IMR-90 (cell line): ENCODE measurements at regions not wholly inside any gene's neighbourhood (a gene's known extent, or its start where the extent isn't known, plus 50 kb on each side); places are given as distances from the start of the nearest gene placed in this dataset.

ENCODE experiments used
- ATAC-seq: fragments of 200-7000 bp; cut with Tn5 transposase; 2 replicates; pipeline ENCODE4 v1.9.1; 2020; ENCODE audit warnings: low read depth, mild to moderate bottlenecking, moderate library complexity
- BruUV-seq: library from RNA; stranded (reverse); fragments of 400-500 nt; replicated peaks from 2 replicates; lab custom pipeline; 2021; lab: Mats Ljungman, UMichigan
- CTCF ChIA-PET: fragments of 300-600 bp; formaldehyde crosslinking; extraction: SDS; loops from one replicate; lab custom pipeline; 2021; ENCODE audit warnings: antibody characterized with exemption; lab: Yijun Ruan, JAX
- POLR2A ChIA-PET: fragments of 300-600 bp; sonication (Branson Sonifier 250); formaldehyde crosslinking; loops from one replicate; lab custom pipeline; 2022; ENCODE audit warnings: antibody characterized with exemption; ENCODE audit not compliant: unreplicated experiment; lab: Charles Lee
- DNase-seq: peaks from one replicate; pipeline ENCODE4 v3.0.0; 2013
- H2AFZ ChIP-seq: replicated peaks from 2 replicates; pipeline ENCODE3; 2013; ENCODE audit warnings: low read length, mild to moderate bottlenecking; ENCODE audit not compliant: poor library complexity
- H2AK5ac ChIP-seq: 2 replicates; pipeline ENCODE4 v1.6.1; 2013; ENCODE audit warnings: low read depth, low read length, inconsistent platforms
- H2AK9ac ChIP-seq: replicated peaks from 2 replicates; pipeline ENCODE3; 2013; ENCODE audit warnings: mild to moderate bottlenecking, low read depth, low read length, moderate library complexity; ENCODE audit not compliant: poor library complexity
- H2BK120ac ChIP-seq: 2 replicates; pipeline ENCODE4 v1.6.1; 2013; ENCODE audit warnings: low read depth, low read length, inconsistent platforms
- H2BK15ac ChIP-seq: 3 replicates; pipeline ENCODE4 v1.6.1; 2013; ENCODE audit warnings: low read depth, low read length, inconsistent platforms
- H2BK20ac ChIP-seq: 2 replicates; pipeline ENCODE4 v1.6.1; 2013; ENCODE audit warnings: low read depth, mild to moderate bottlenecking, inconsistent platforms, low read length, moderate library complexity
- H2BK5ac ChIP-seq: 2 replicates; pipeline ENCODE4 v1.6.1; 2013; ENCODE audit warnings: mild to moderate bottlenecking, low read depth, low read length, inconsistent platforms; ENCODE audit not compliant: poor library complexity, severe bottlenecking
- H3K14ac ChIP-seq: replicated peaks from 2 replicates; pipeline ENCODE4 v1.6.1; 2013; ENCODE audit warnings: low read depth, low read length, inconsistent platforms
- H3K18ac ChIP-seq: 2 replicates; pipeline ENCODE4 v1.6.1; 2013; ENCODE audit warnings: low read depth, low read length, control low read depth
- H3K23ac ChIP-seq: 2 replicates; pipeline ENCODE4 v1.6.1; 2013; ENCODE audit warnings: low read depth, low read length, inconsistent platforms
- H3K27ac ChIP-seq: 2 replicates; pipeline ENCODE4 v1.5.1; 2013; ENCODE audit warnings: mild to moderate bottlenecking, control low read depth, low read length; ENCODE audit not compliant: insufficient read depth
- H3K27me3 ChIP-seq: 2 replicates; pipeline ENCODE4 v1.6.1; 2013; ENCODE audit warnings: low read length; ENCODE audit not compliant: control insufficient read depth, insufficient read depth
- H3K36me3 ChIP-seq: 2 replicates; pipeline ENCODE4 v1.6.1; 2013; ENCODE audit warnings: low read length, mixed read lengths; ENCODE audit not compliant: control insufficient read depth, insufficient read depth
- H3K4ac ChIP-seq: 2 replicates; pipeline ENCODE4 v1.6.1; 2013; ENCODE audit warnings: low read depth, low read length, inconsistent platforms
- H3K4me1 ChIP-seq: 2 replicates; pipeline ENCODE4 v1.6.1; 2013; ENCODE audit warnings: low read length, mixed read lengths; ENCODE audit not compliant: control insufficient read depth, insufficient read depth
- H3K4me2 ChIP-seq: 2 replicates; pipeline ENCODE4 v1.6.1; 2013; ENCODE audit warnings: low read depth, mild to moderate bottlenecking, control low read depth, low read length, moderate library complexity
- H3K4me3 ChIP-seq: 2 replicates; pipeline ENCODE4 v1.5.1; 2013; ENCODE audit warnings: low read depth, mild to moderate bottlenecking, control low read depth, low read length, moderate library complexity; ENCODE audit not compliant: insufficient read depth
- H3K56ac ChIP-seq: 2 replicates; pipeline ENCODE4 v1.6.1; 2013; ENCODE audit warnings: low read length, inconsistent platforms; ENCODE audit not compliant: insufficient read depth; ENCODE audit errors: extremely low read depth
- H3K79me1 ChIP-seq, 2 experiments: 2 replicates each; pipeline ENCODE4 v1.6.1; 2013; ENCODE audit warnings: low read length in 2 of 2, inconsistent platforms in 1 of 2, low read depth in 1 of 2
- H3K9ac ChIP-seq: 2 replicates; pipeline ENCODE4 v1.6.1; 2013; ENCODE audit warnings: low read depth, low read length, control low read depth
- H3K9me1 ChIP-seq: 2 replicates; pipeline ENCODE4 v1.6.1; 2013; ENCODE audit warnings: low read length, inconsistent platforms; ENCODE audit not compliant: insufficient read depth
- H3K9me3 ChIP-seq: 2 replicates; pipeline ENCODE4 v1.6.1; 2013; ENCODE audit warnings: low read length; ENCODE audit not compliant: control insufficient read depth, insufficient read depth
- H4K20me1 ChIP-seq: 2 replicates; pipeline ENCODE4 v1.6.1; 2013; ENCODE audit warnings: low read length, inconsistent platforms; ENCODE audit not compliant: insufficient read depth
- H4K5ac ChIP-seq: 2 replicates; pipeline ENCODE4 v1.6.1; 2013; ENCODE audit warnings: mild to moderate bottlenecking, low read depth, low read length, control low read depth
- H4K8ac ChIP-seq, 2 experiments: 2 replicates each; pipeline ENCODE4 v1.6.1; 2013; ENCODE audit warnings: low read depth in 2 of 2, low read length in 2 of 2, control low read depth in 1 of 2, inconsistent platforms in 1 of 2
- H4K91ac ChIP-seq: 2 replicates; pipeline ENCODE4 v1.6.1; 2013; ENCODE audit warnings: low read depth, low read length, inconsistent platforms; ENCODE audit not compliant: insufficient read depth
- BHLHE40 ChIP-seq: fragments of 150-350 bp; IDR thresholded peaks from 2 replicates; pipeline ENCODE4 v1.6.1; 2016; ENCODE audit warnings: mild to moderate bottlenecking, low read depth, low read length
- CEBPB ChIP-seq: IDR thresholded peaks from 2 replicates; pipeline ENCODE4 v1.6.1; 2012; ENCODE audit warnings: low read depth, low read length, improper control_type of control experiment
- MAFK ChIP-seq: IDR thresholded peaks from 2 replicates; pipeline ENCODE4 v1.6.1; 2012; ENCODE audit warnings: low read depth, low read length, improper control_type of control experiment
- MAZ ChIP-seq: IDR thresholded peaks from 2 replicates; pipeline ENCODE4 v1.6.1; 2012; ENCODE audit warnings: low read depth, mild to moderate bottlenecking, low read length, improper control_type of control experiment, moderate library complexity, borderline replicate concordance
- RFX5 ChIP-seq: IDR thresholded peaks from 2 replicates; pipeline ENCODE4 v1.8.0; 2012; ENCODE audit warnings: low read depth, mild to moderate bottlenecking, low read length, moderate library complexity
- whole genome bisulfite sequencing, 2 experiments: methylation state at CpG; one replicate each; pipeline versions ENCODE4 v1.1.5 to v1.1.7; 2013; ENCODE audit warnings: missing lambda C conversion rate in 2 of 2; ENCODE audit not compliant: insufficient read length in 1 of 2; ENCODE audit errors: extremely low coverage in 2 of 2; 5-methylcytosine and 5-hydroxymethylcytosine counted together
- dilution Hi-C: fragments of 300-500 bp; cut with HindIII; formaldehyde crosslinking; loops from one replicate; pipeline ENCODE4 v1.14.3; 2018; ENCODE audit warnings: low sequenced_read_pairs; ENCODE audit not compliant: unreplicated experiment
- in situ Hi-C: fragments of 300-500 bp; cut with MboI; formaldehyde crosslinking; loops from 3 replicates; pipeline ENCODE4 v1.14.3; 2019; ENCODE audit warnings: low sequenced_read_pairs, inconsistent platforms, mixed read lengths
- intact Hi-C: fragments of 100-400 bp; cut with micrococcal nuclease; formaldehyde crosslinking; loops from 2 replicates; pipeline ENCODE4 v1.10.0; 2022
- TF ChIP-seq, protein P1 (sequence below): fragments of 150-350 bp; IDR thresholded peaks from 2 replicates; pipeline ENCODE4 v1.6.1; 2017; ENCODE audit warnings: mild to moderate bottlenecking, antibody characterized with exemption, low read length, low read depth

DNA sequence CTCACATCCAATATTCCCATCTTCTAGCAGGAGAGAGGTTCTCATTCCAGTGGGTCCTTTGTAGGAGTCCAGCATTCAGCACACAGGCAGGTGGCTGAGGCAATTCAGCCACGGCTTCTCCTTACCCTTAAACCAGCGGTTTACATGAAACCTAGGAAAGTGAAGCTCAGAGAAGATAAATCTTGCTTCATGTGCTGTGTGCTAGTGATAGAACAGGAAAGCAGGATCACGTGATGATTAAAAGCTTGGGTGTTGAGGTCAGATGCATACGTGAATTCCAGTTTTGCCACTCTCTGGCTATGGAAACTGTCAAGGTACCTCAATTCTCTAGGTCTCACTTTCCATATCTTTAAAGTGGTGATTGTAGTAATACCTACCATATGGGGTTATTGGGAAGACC lies 331.6 kb downstream of the INSC start:
- Histone ChIP-seq H4K20me1 (no peaks in the 10 kb centered on the region), H3K9me3 (no peaks in the 10 kb centered on the region), H2BK20ac (no peak overlapping the region), H3K18ac (no peak overlapping the region), H2BK15ac (no peak overlapping the region), H3K36me3 (no peaks in the 10 kb centered on the region), H3K9me1 (no peaks in the 10 kb centered on the region), H3K79me1 (no peaks in the 10 kb centered on the region), H2AK5ac (no peak overlapping the region), H2AK9ac (no peak overlapping the region), H3K4ac (no peak overlapping the region), H4K91ac (no peak overlapping the region), H2BK120ac (no peak overlapping the region), H4K5ac (no peak overlapping the region), H3K14ac (no peak overlapping the region), H2AFZ (no peak overlapping the region), H2BK5ac (no peak overlapping the region), H3K56ac (no peak overlapping the region), H3K23ac (no peak overlapping the region), H3K4me1 (no peaks in the 10 kb centered on the region), H4K8ac (no peak overlapping the region), H3K27me3 (no peaks in the 10 kb centered on the region), H3K4me3 (no peak overlapping the region), H3K9ac (no peak overlapping the region), H3K4me2 (no peak overlapping the region), H3K27ac (no peak overlapping the region)
- POLR2A ChIA-PET = no interaction called here
- intact Hi-C loops = no loop called here
- CTCF ChIA-PET = no interaction called here
- dilution Hi-C loops = no loop called here
- 60% methylated on average over 1 of the region's 4 CpGs; no CpG with 5 or more reads in 1 of the 2 experiments for WGBS, 2 experiments
- TF ChIP-seq MAFK (no peak), MAZ (no peak), BHLHE40 (no peak), RFX5 (no peak), CEBPB (no peak)
- TF ChIP-seq, protein P1, sequence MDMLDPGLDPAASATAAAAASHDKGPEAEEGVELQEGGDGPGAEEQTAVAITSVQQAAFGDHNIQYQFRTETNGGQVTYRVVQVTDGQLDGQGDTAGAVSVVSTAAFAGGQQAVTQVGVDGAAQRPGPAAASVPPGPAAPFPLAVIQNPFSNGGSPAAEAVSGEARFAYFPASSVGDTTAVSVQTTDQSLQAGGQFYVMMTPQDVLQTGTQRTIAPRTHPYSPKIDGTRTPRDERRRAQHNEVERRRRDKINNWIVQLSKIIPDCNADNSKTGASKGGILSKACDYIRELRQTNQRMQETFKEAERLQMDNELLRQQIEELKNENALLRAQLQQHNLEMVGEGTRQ = no peak
- in situ Hi-C loops = no loop called here
- ATAC-seq = no peak
- no peak for DNase-seq
- no TSS peak for BruUV-seq
